ENCODE measurements at regions not wholly inside any gene's neighbourhood (a gene's known extent, or its start where the extent isn't known, plus 50 kb on each side); places are given as distances from the start of the nearest gene placed in this dataset.
"Not testable (repeated sequence)": the region's sequence is repeated elsewhere in the genome, so short reads cannot be mapped to it uniquely, and the experiment has no call there.

- TF ChIP-seq ZNF202 (tag by site-specific recombination; IDR thresholded peaks at IDR 0.05; ENCODE audit: borderline replicate concordance) (no peak), ZNF26 (tag by site-specific recombination; IDR thresholded peaks at IDR 0.05) (no peak), PATZ1 (tag by site-specific recombination; IDR thresholded peaks at IDR 0.05) (no peak), ZXDB (tag by site-specific recombination; IDR thresholded peaks at IDR 0.05) (no peak), ZSCAN5A (tag by site-specific recombination; IDR thresholded peaks at IDR 0.05) (no peak)
Measured at GRCh38 chr20:60789399-60789798, 462.7 kb upstream of the CDH4 start (continued).

GRCh38 chr20:60790339-60790738, 461.7 kb upstream of the CDH4 start:
- H3K36me3 ChIP-seq (ENCODE audit: control insufficient read depth in 2 of 2, insufficient read depth in 1 of 2, low read length in 2 of 2); H3K9me3 ChIP-seq (ENCODE audit: control insufficient read depth, insufficient read depth, low read depth, low read length); H3K4me1 ChIP-seq (ENCODE audit: control insufficient read depth, insufficient read depth, low read length); H3K27ac ChIP-seq (ENCODE audit: extremely low read depth, low read depth, low read length); H3K4me3 ChIP-seq (ENCODE audit: low read depth, low read length); CTCF ChIA-PET; POLR2A ChIA-PET: not testable (repeated sequence)

GRCh38 chr20:60791823-60792222, 460.2 kb upstream of the CDH4 start:
- TF ChIP-seq SP2 (tag by site-specific recombination; IDR thresholded peaks at IDR 0.05) (no peak), PRDM1 (tag by site-specific recombination; IDR thresholded peaks at IDR 0.05) (0 out of 2 replicates have a peak, but pooled peaks have one; percentile 29), AEBP2 (tag by site-specific recombination; IDR thresholded peaks at IDR 0.05; ENCODE audit: borderline replicate concordance) (no peak), ZBTB1 (tag by site-specific recombination; IDR thresholded peaks at IDR 0.05) (no peak)
- H3K27ac ChIP-seq (ENCODE audit: extremely low read depth, low read depth, low read length): no peak overlapping the region
- CTCF ChIA-PET: interaction anchor here (0.7 kb wide), 1 partner anchor 59 kb away, joined by 3 read pairs; no protein-coding TSS in a partner anchor
- H3K9me3 ChIP-seq (ENCODE audit: control insufficient read depth, insufficient read depth, low read depth, low read length): no peaks in the 10 kb centered on the region
- POLR2A ChIA-PET: no interaction called here
- H3K4me1 ChIP-seq (ENCODE audit: control insufficient read depth, insufficient read depth, low read length): no peaks in the 10 kb centered on the region
- H3K4me3 ChIP-seq (ENCODE audit: low read depth, low read length): no peak overlapping the region
- no peaks in the 10 kb centered on the region for H3K36me3 ChIP-seq (ENCODE audit: control insufficient read depth in 2 of 2, insufficient read depth in 1 of 2, low read length in 2 of 2)

GRCh38 chr20:60792941-60793340, 459.1 kb upstream of the CDH4 start:
- POLR2A ChIA-PET: no interaction called here
- Histone ChIP-seq H3K27ac (ENCODE audit: extremely low read depth, low read depth, low read length) (no peak overlapping the region), H3K4me3 (ENCODE audit: low read depth, low read length) (no peak overlapping the region), H3K36me3 (ENCODE audit: control insufficient read depth in 2 of 2, insufficient read depth in 1 of 2, low read length in 2 of 2) (no peaks in the 10 kb centered on the region), H3K9me3 (ENCODE audit: control insufficient read depth, insufficient read depth, low read depth, low read length) (no peaks in the 10 kb centered on the region), H3K4me1 (ENCODE audit: control insufficient read depth, insufficient read depth, low read length) (no peaks in the 10 kb centered on the region)
- TF ChIP-seq KLF16 (tag by site-specific recombination; IDR thresholded peaks at IDR 0.05) (no peak), ZSCAN23 (tag by site-specific recombination; IDR thresholded peaks at IDR 0.05) (no peak), ZNF629 (tag by site-specific recombination; IDR thresholded peaks at IDR 0.05) (no peak), ZNF140 (tag by site-specific recombination; IDR thresholded peaks at IDR 0.05) (no peak), REPIN1 (tag by site-specific recombination; IDR thresholded peaks at IDR 0.05; ENCODE audit: low read depth) (no peak), ZNF18 (tag by site-specific recombination; IDR thresholded peaks at IDR 0.05) (no peak), ZNF585B (tag by site-specific recombination; IDR thresholded peaks at IDR 0.05) (no peak)
- CTCF ChIA-PET: no interaction called here

Data from HEK293 (cell line).